Choroid plexus epithelial cell (primary cell): ENCODE measurements at regions not wholly inside any gene's neighbourhood (a gene's known extent, or its start where the extent isn't known, plus 50 kb on each side); places are given as distances from the start of the nearest gene placed in this dataset.

Experiments
- DNase-seq: peaks from one replicate; pipeline ENCODE4 v3.0.0-alpha.2; 2010; ENCODE audit warnings: low read depth
- H3K4me3 ChIP-seq: 2 replicates; pipeline ENCODE4 v1.5.1; 2011; ENCODE audit warnings: low read depth, mild to moderate bottlenecking, control low read depth, low read length, moderate library complexity
- CTCF ChIP-seq: conservative IDR thresholded peaks from 2 replicates; pipeline ENCODE4 v1.5.1; 2011; ENCODE audit warnings: low read depth, mild to moderate bottlenecking, control low read depth, inconsistent platforms, low read length, moderate library complexity

- DNase-seq: no peak
- TF ChIP-seq CTCF: no peak
- no peak overlapping the region for H3K4me3 ChIP-seq
These were observed 50.9 kb upstream of the ZNF354B start for GRCh38 chr5:178808886-178809285.

- TF ChIP-seq CTCF: no peak
- DNase-seq: no peak
- H3K4me3 ChIP-seq: no peak overlapping the region
These were observed 58.7 kb upstream of the ZNF354B start for GRCh38 chr5:178801021-178801420.

GRCh38 chr5:178797546-178798440, 62.0 kb upstream of the ZNF354B start:
- no peak overlapping the region for H3K4me3 ChIP-seq
- no peak for DNase-seq
- TF ChIP-seq CTCF: no peak

GRCh38 chr5:178797101-178797521, 62.6 kb upstream of the ZNF354B start:
- no peak overlapping the region for H3K4me3 ChIP-seq
- DNase-seq: no peak
- no peak for TF ChIP-seq CTCF

- no peak overlapping the region for H3K4me3 ChIP-seq
- TF ChIP-seq CTCF: no peak
- no peak for DNase-seq
These were observed 63.4 kb upstream of the ZNF354B start for GRCh38 chr5:178796165-178796945.

- DNase-seq: no peak
- TF ChIP-seq CTCF: no peak
- no peak overlapping the region for H3K4me3 ChIP-seq
These were observed 64.0 kb upstream of the ZNF354A start for GRCh38 chr5:178794433-178794832.
